ENCODE measurements at regions not wholly inside any gene's neighbourhood (a gene's known extent, or its start where the extent isn't known, plus 50 kb on each side); places are given as distances from the start of the nearest gene placed in this dataset.
"Not testable (repeated sequence)": the region's sequence is repeated elsewhere in the genome, so short reads cannot be mapped to it uniquely, and the experiment has no call there.

DNA sequence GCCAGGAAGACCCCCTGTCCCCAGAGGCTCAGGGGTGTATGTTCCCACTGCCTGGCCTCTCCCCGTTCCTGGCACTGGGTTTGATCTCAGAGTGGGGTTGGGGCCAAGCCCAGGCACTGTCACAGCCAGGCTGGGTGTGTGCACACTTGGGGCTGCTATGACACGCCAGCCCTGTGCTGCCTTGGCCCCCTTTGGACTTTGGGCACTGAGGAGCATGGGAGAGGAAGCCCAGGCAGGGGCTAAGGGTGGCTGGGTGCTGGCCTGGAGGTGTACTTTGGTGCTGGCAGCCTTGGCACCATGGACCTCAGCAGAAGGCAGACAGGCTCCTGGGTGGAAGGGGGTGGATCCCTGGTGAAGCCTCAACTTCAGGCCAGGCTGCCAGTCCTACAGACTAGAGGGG lies 223.6 kb upstream of the ISL1 start:
- Histone ChIP-seq H3K4me3 (replicated peaks; ENCODE audit: insufficient read depth, low read length) (no peak overlapping the region), H3K27ac (replicated peaks) (no peak overlapping the region), H3K27me3 (ENCODE audit: insufficient read depth, poor library complexity, severe bottlenecking) (no peaks in the 10 kb centered on the region)
- DNase-seq (ENCODE audit: low read depth in 1 of 2, low spot score in 1 of 2) = no peak
- TF ChIP-seq POLR2AphosphoS5 (IDR thresholded peaks at IDR 0.05; ENCODE audit: low read depth) = no peak
- TF ChIP-seq GABPA (IDR thresholded peaks at IDR 0.05; ENCODE audit: low read depth) = no peak
- no peak for TF ChIP-seq SPI1 (IDR thresholded peaks at IDR 0.05; ENCODE audit: borderline replicate concordance, low read depth)
- TF ChIP-seq REST (IDR thresholded peaks at IDR 0.05; ENCODE audit: insufficient replicate concordance, low read depth) = no peak
- TF ChIP-seq CTCF (IDR thresholded peaks at IDR 0.05; ENCODE audit: insufficient read depth, low read length) = no peak

DNA sequence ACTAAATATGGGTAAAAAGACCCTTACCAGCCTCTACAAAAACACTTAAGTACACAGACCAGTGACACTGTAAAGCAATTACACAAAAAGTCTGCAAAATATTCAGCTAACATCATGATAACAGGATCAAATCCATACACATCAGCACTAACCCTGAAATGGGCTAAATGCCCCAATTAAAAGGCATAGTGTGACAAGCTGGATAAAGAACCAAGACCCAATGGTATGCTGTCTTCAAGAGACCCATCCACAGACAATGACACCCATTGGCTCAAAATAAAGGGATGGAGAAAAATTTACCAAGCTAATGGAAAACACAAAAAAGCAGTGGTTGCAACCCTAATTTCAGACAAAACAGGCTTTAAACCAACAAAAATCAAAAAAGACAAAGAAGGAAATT lies 221.0 kb upstream of the ISL1 start:
- no peak overlapping the region for H3K4me3 ChIP-seq (replicated peaks; ENCODE audit: insufficient read depth, low read length)
- no peak overlapping the region for H3K27ac ChIP-seq (replicated peaks)
- H3K27me3 ChIP-seq (ENCODE audit: insufficient read depth, poor library complexity, severe bottlenecking) = no peaks in the 10 kb centered on the region
- no peak for DNase-seq (ENCODE audit: low read depth in 1 of 2, low spot score in 1 of 2)
- TF ChIP-seq SPI1 (IDR thresholded peaks at IDR 0.05; ENCODE audit: borderline replicate concordance, low read depth) (no peak), GABPA (IDR thresholded peaks at IDR 0.05; ENCODE audit: low read depth) (no peak), POLR2AphosphoS5 (IDR thresholded peaks at IDR 0.05; ENCODE audit: low read depth) (no peak), REST (IDR thresholded peaks at IDR 0.05; ENCODE audit: insufficient replicate concordance, low read depth) (no peak), CTCF (IDR thresholded peaks at IDR 0.05; ENCODE audit: insufficient read depth, low read length) (no peak)

DNA sequence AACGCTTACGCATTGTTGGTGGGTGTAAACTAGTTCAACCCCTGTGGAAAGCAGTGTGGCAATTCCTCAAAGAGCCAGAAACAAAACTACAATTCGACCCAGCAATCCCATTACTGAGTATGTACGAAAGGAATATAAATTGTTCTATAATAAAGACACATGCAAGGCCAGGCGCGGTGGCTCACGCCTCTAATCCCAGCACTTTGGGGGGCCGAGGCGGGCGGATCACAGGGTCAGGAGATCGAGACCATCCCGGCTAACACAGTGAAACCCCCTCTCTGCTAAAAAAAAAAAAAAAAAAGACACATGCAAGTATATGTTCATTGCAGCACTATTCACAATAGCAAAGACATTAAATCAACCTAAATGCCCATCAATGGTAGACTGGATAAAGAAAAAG lies 217.6 kb upstream of the ISL1 start:
- not testable (repeated sequence) for H3K27me3 ChIP-seq (ENCODE audit: insufficient read depth, poor library complexity, severe bottlenecking); DNase-seq (ENCODE audit: low read depth in 1 of 2, low spot score in 1 of 2); H3K4me3 ChIP-seq (replicated peaks; ENCODE audit: insufficient read depth, low read length); H3K27ac ChIP-seq (replicated peaks)

- DNase-seq (ENCODE audit: low read depth in 1 of 2, low spot score in 1 of 2) = no peak
- Histone ChIP-seq H3K4me3 (replicated peaks; ENCODE audit: insufficient read depth, low read length) (no peak overlapping the region), H3K27me3 (ENCODE audit: insufficient read depth, poor library complexity, severe bottlenecking) (no peaks in the 10 kb centered on the region), H3K27ac (replicated peaks) (no peak overlapping the region)
- TF ChIP-seq SPI1 (IDR thresholded peaks at IDR 0.05; ENCODE audit: borderline replicate concordance, low read depth) = no peak
- TF ChIP-seq REST (IDR thresholded peaks at IDR 0.05; ENCODE audit: insufficient replicate concordance, low read depth) = no peak
- TF ChIP-seq POLR2AphosphoS5 (IDR thresholded peaks at IDR 0.05; ENCODE audit: low read depth) = no peak
- no peak for TF ChIP-seq CTCF (IDR thresholded peaks at IDR 0.05; ENCODE audit: insufficient read depth, low read length)
- no peak for TF ChIP-seq GABPA (IDR thresholded peaks at IDR 0.05; ENCODE audit: low read depth)
Measured at GRCh38 chr5:51172903-51173626, 210.2 kb upstream of the ISL1 start.
